ENCODE measurements at regions not wholly inside any gene's neighbourhood (a gene's known extent, or its start where the extent isn't known, plus 50 kb on each side); places are given as distances from the start of the nearest gene placed in this dataset.

DNA sequence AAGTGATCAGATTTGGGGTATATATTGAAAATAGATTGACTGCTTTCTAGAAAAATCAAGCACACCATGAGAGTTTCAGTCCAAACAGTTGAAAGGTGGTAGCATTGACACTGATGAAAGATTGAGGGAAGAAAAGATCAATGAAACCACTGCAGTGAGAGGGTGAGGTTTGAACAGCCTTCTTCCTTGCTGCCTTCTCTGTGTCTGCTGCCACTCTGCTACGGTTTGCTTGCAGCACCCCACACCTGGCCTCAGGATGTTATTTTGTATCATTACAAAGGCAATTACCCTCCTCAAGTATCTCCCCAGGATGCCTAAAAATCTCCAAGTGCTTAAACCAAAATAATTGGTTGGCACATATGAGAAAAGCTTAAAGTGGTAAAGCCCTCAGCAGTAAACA lies 683.6 kb upstream of the ARPP21 start:
- TF ChIP-seq, protein P1, sequence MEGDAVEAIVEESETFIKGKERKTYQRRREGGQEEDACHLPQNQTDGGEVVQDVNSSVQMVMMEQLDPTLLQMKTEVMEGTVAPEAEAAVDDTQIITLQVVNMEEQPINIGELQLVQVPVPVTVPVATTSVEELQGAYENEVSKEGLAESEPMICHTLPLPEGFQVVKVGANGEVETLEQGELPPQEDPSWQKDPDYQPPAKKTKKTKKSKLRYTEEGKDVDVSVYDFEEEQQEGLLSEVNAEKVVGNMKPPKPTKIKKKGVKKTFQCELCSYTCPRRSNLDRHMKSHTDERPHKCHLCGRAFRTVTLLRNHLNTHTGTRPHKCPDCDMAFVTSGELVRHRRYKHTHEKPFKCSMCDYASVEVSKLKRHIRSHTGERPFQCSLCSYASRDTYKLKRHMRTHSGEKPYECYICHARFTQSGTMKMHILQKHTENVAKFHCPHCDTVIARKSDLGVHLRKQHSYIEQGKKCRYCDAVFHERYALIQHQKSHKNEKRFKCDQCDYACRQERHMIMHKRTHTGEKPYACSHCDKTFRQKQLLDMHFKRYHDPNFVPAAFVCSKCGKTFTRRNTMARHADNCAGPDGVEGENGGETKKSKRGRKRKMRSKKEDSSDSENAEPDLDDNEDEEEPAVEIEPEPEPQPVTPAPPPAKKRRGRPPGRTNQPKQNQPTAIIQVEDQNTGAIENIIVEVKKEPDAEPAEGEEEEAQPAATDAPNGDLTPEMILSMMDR (IDR thresholded peaks at IDR 0.05) = no peak
- no peak for TF ChIP-seq EZH2 (IDR thresholded peaks at IDR 0.05; ENCODE audit: borderline replicate concordance, insufficient read depth, low read depth, low read length, poor library complexity, severe bottlenecking)
